ENCODE measurements at regions not wholly inside any gene's neighbourhood (a gene's known extent, or its start where the extent isn't known, plus 50 kb on each side); places are given as distances from the start of the nearest gene placed in this dataset.

- no peaks in the 10 kb centered on the region for H3K4me1 ChIP-seq (replicated peaks in 1 of 2)
- intact Hi-C loops (cut with DNase I): no loop called here
- H3K36me3 ChIP-seq (replicated peaks in 1 of 2): no peaks in the 10 kb centered on the region
- no peak for TF ChIP-seq CTCF (IDR thresholded peaks at IDR 0.05)
- no peak for TF ChIP-seq POLR2A (IDR thresholded peaks at IDR 0.05)
- H3K27me3 ChIP-seq: no peaks in the 10 kb centered on the region
- no peak overlapping the region for H3K4me3 ChIP-seq
- no peaks in the 10 kb centered on the region for H3K9me3 ChIP-seq (replicated peaks in 1 of 3)
- no peak for DNase-seq
- no peak overlapping the region for H3K27ac ChIP-seq
These were observed 1954.4 kb downstream of the ARAP2 start for GRCh38 chr4:34289962-34290361.

GRCh38 chr4:34293459-34293858, 1950.9 kb downstream of the ARAP2 start:
- Histone ChIP-seq H3K4me3 (no peak overlapping the region), H3K4me1 (replicated peaks in 1 of 2) (no peaks in the 10 kb centered on the region), H3K36me3 (replicated peaks in 1 of 2) (no peaks in the 10 kb centered on the region), H3K27ac (no peak overlapping the region), H3K9me3 (replicated peaks in 1 of 3) (no peaks in the 10 kb centered on the region), H3K27me3 (no peaks in the 10 kb centered on the region)
- intact Hi-C loops (cut with DNase I): no loop called here
- TF ChIP-seq POLR2A (IDR thresholded peaks at IDR 0.05) (no peak), CTCF (IDR thresholded peaks at IDR 0.05) (no peak)
- no peak for DNase-seq

- no peaks in the 10 kb centered on the region for H3K4me1 ChIP-seq (replicated peaks in 1 of 2)
- intact Hi-C loops (cut with DNase I): no loop called here
- no peaks in the 10 kb centered on the region for H3K9me3 ChIP-seq (replicated peaks in 1 of 3)
- H3K27ac ChIP-seq: no peak overlapping the region
- no peaks in the 10 kb centered on the region for H3K36me3 ChIP-seq (replicated peaks in 1 of 2)
- no peak for DNase-seq
- no peak for TF ChIP-seq POLR2A (IDR thresholded peaks at IDR 0.05)
- TF ChIP-seq CTCF (IDR thresholded peaks at IDR 0.05): no peak
- H3K4me3 ChIP-seq: no peak overlapping the region
- H3K27me3 ChIP-seq: no peaks in the 10 kb centered on the region
These were observed 1934.9 kb downstream of the ARAP2 start for GRCh38 chr4:34309383-34309906.

- H3K27me3 ChIP-seq: no peaks in the 10 kb centered on the region
- intact Hi-C loops (cut with DNase I): no loop called here
- H3K4me1 ChIP-seq (replicated peaks in 1 of 2): no peaks in the 10 kb centered on the region
- H3K27ac ChIP-seq: no peak overlapping the region
- no peak for DNase-seq
- TF ChIP-seq CTCF (IDR thresholded peaks at IDR 0.05): no peak
- TF ChIP-seq POLR2A (IDR thresholded peaks at IDR 0.05): no peak
- no peak overlapping the region for H3K4me3 ChIP-seq
- H3K36me3 ChIP-seq (replicated peaks in 1 of 2): no peaks in the 10 kb centered on the region
- no peaks in the 10 kb centered on the region for H3K9me3 ChIP-seq (replicated peaks in 1 of 3)
These were observed 1925.5 kb downstream of the ARAP2 start for GRCh38 chr4:34318773-34319172.

Data from adrenal gland (tissue), 7 donors.